ENCODE measurements at regions not wholly inside any gene's neighbourhood (a gene's known extent, or its start where the extent isn't known, plus 50 kb on each side); places are given as distances from the start of the nearest gene placed in this dataset.

- TF ChIP-seq NR0B1 (IDR thresholded peaks at IDR 0.05; ENCODE audit: partially characterized antibody) (no peak), NCOR1 (IDR thresholded peaks at IDR 0.05) (no peak)
Measured at GRCh38 chr6:66128243-66128642, 421.2 kb upstream of the EYS start (continued).

- Histone ChIP-seq H3K4me2 (ENCODE audit: insufficient read depth, low read length) (no peak overlapping the region), H3K79me2 (ENCODE audit: control insufficient read depth, insufficient read depth, low read length) (no peaks in the 10 kb centered on the region), H3K4me3 (no peak overlapping the region), H3K9me3 (replicated peaks; ENCODE audit: control insufficient read depth, insufficient read depth, low read depth, low read length) (0 out of 2 replicates have a peak, but pooled peaks cover 2% of the 10 kb centered on the region), H3K27me3 (ENCODE audit: control insufficient read depth in 2 of 2, insufficient read depth in 2 of 2, low read length in 2 of 2) (no peaks in the 10 kb centered on the region), H3K4me1 (replicated peaks in 1 of 2; ENCODE audit: control insufficient read depth in 2 of 2, insufficient read depth in 2 of 2, low read length in 2 of 2) (no peaks in the 10 kb centered on the region), H3K36me3 (ENCODE audit: control insufficient read depth, insufficient read depth, low read length) (no peaks in the 10 kb centered on the region), H4K20me1 (replicated peaks; ENCODE audit: control insufficient read depth, insufficient read depth, low read length) (no peaks in the 10 kb centered on the region), H2AFZ (ENCODE audit: low read depth, low read length) (no peak overlapping the region), H3K27ac (ENCODE audit: extremely low read depth, low read depth, low read length) (no peak overlapping the region), H3K9me1 (ENCODE audit: control insufficient read depth, insufficient read depth, low read length) (no peaks in the 10 kb centered on the region), H3K9ac (ENCODE audit: insufficient read depth in 1 of 2, low read depth in 2 of 2, low read length in 2 of 2) (no peak overlapping the region)
- intact Hi-C loops (cut with micrococcal nuclease) (no loop called here), in situ Hi-C loops (cut with MboI) (no loop called here)
- DNase-seq (ENCODE audit: extremely low read depth in 1 of 4, low spot score in 3 of 4) = no peak
- no peak for FAIRE-seq
- ATAC-seq = no peak
- ChIA-PET POLR2A (no interaction called here), CTCF (ENCODE audit: low intra/inter-chr PET ratio) (no interaction called here)
- no TSS peak for BruUV-seq (replicated peaks)
- WGBS (ENCODE audit: insufficient coverage, low coverage, missing lambda C conversion rate) = 4% methylated on average over 5 of the region's 5 CpGs
- no peak for TF ChIP-seq ZBTB40 (IDR thresholded peaks at IDR 0.05)
- no peak for TF ChIP-seq ZBTB40 (CRISPR knock-in tag; IDR thresholded peaks at IDR 0.05)
- no peak for TF ChIP-seq FOXO4 (CRISPR knock-in tag; IDR thresholded peaks at IDR 0.05)
- TF ChIP-seq CBFA2T3 (IDR thresholded peaks at IDR 0.05) = no peak
- no peak for TF ChIP-seq PTRF (tag; IDR thresholded peaks at IDR 0.05)
- TF ChIP-seq TFAM (CRISPR knock-in tag; conservative IDR thresholded peaks at IDR 0.05) = no peak
- no peak for TF ChIP-seq LARP7 (IDR thresholded peaks at IDR 0.05)
Measured at GRCh38 chr6:66127061-66127460, 420.0 kb upstream of the EYS start.

All from K562 (cell line).